OCI-LY1 (cell line): ENCODE measurements at regions not wholly inside any gene's neighbourhood (a gene's known extent, or its start where the extent isn't known, plus 50 kb on each side); places are given as distances from the start of the nearest gene placed in this dataset.

Source experiments
- CTCF ChIP-seq: fragments of 200-600 bp; sonication (generic), shearing (Covaris generic); IDR thresholded peaks from 2 replicates; pipeline ENCODE4 v1.5.1; 2017; ENCODE audit warnings: mild to moderate bottlenecking, antibody characterized with exemption, low read length, moderate library complexity, mixed read lengths
- EZH2 ChIP-seq: fragments of 200-600 bp; sonication (generic), shearing (Covaris generic); IDR thresholded peaks from 2 replicates; pipeline ENCODE4 v1.8.0; 2017; ENCODE audit warnings: borderline replicate concordance, mixed run types, mild to moderate bottlenecking, antibody characterized with exemption, low read length, moderate library complexity, mixed read lengths

- TF ChIP-seq CTCF: no peak
- TF ChIP-seq EZH2: no peak
Measured at GRCh38 chr2:207423886-207424285, 105.9 kb upstream of the CREB1 start.
